OCI-LY7 (cell line): ENCODE measurements at regions not wholly inside any gene's neighbourhood (a gene's known extent, or its start where the extent isn't known, plus 50 kb on each side); places are given as distances from the start of the nearest gene placed in this dataset.

ENCODE experiments used
- EZH2phosphoT487 ChIP-seq: fragments of 200-600 bp; sonication (generic); IDR thresholded peaks from 2 replicates; pipeline ENCODE4 v1.6.1; 2018; ENCODE audit warnings: low read depth, borderline replicate concordance, mild to moderate bottlenecking, mixed run types, antibody characterized with exemption, low read length, moderate library complexity, mixed read lengths
- TF ChIP-seq, protein P1 (sequence below): fragments of 200-600 bp; sonication (generic); conservative IDR thresholded peaks from 2 replicates; pipeline ENCODE4 v1.5.1; 2014; ENCODE audit warnings: mild to moderate bottlenecking, antibody characterized with exemption, low read length, moderate library complexity, mixed read lengths

GRCh38 chr14:31982642-31983041 lies 94.5 kb upstream of the ARHGAP5 start:
- TF ChIP-seq, protein P1, sequence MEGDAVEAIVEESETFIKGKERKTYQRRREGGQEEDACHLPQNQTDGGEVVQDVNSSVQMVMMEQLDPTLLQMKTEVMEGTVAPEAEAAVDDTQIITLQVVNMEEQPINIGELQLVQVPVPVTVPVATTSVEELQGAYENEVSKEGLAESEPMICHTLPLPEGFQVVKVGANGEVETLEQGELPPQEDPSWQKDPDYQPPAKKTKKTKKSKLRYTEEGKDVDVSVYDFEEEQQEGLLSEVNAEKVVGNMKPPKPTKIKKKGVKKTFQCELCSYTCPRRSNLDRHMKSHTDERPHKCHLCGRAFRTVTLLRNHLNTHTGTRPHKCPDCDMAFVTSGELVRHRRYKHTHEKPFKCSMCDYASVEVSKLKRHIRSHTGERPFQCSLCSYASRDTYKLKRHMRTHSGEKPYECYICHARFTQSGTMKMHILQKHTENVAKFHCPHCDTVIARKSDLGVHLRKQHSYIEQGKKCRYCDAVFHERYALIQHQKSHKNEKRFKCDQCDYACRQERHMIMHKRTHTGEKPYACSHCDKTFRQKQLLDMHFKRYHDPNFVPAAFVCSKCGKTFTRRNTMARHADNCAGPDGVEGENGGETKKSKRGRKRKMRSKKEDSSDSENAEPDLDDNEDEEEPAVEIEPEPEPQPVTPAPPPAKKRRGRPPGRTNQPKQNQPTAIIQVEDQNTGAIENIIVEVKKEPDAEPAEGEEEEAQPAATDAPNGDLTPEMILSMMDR: no peak
- TF ChIP-seq EZH2phosphoT487: no peak
